IPS DF 6.9 (cell line): ENCODE measurements at regions not wholly inside any gene's neighbourhood (a gene's known extent, or its start where the extent isn't known, plus 50 kb on each side); places are given as distances from the start of the nearest gene placed in this dataset.

Source experiments
- DNase-seq: peaks from one replicate; pipeline ENCODE4 v3.0.0-alpha.2; 2013; ENCODE audit warnings: low read depth, low spot score
- H3K27ac ChIP-seq: one replicate; pipeline ENCODE4 v1.5.1; 2013; ENCODE audit warnings: low read length, control low read depth
- H3K27me3 ChIP-seq: 2 replicates; pipeline ENCODE4 v1.6.1; 2013; ENCODE audit warnings: mild to moderate bottlenecking, low read length; ENCODE audit not compliant: control insufficient read depth, insufficient read depth
- H3K36me3 ChIP-seq: 2 replicates; pipeline ENCODE4 v1.6.1; 2013; ENCODE audit warnings: low read length; ENCODE audit not compliant: control insufficient read depth, insufficient read depth
- H3K4me1 ChIP-seq: 2 replicates; pipeline ENCODE4 v1.6.1; 2013; ENCODE audit warnings: low read length; ENCODE audit not compliant: control insufficient read depth, insufficient read depth
- H3K4me3 ChIP-seq: 2 replicates; pipeline ENCODE4 v1.5.1; 2013; ENCODE audit warnings: mild to moderate bottlenecking, low read length
- H3K9me3 ChIP-seq: 2 replicates; pipeline ENCODE4 v1.6.1; 2013; ENCODE audit warnings: low read length, inconsistent platforms; ENCODE audit not compliant: control insufficient read depth, insufficient read depth
- whole genome bisulfite sequencing: extraction: QIAGEN DNeasy Blood & Tissue Kit; methylation state at CpG from one replicate; pipeline ENCODE4 v1.1.7; 2013; ENCODE audit warnings: mixed read lengths, missing lambda C conversion rate; ENCODE audit not compliant: insufficient read length, insufficient coverage; 5-methylcytosine and 5-hydroxymethylcytosine counted together

DNA sequence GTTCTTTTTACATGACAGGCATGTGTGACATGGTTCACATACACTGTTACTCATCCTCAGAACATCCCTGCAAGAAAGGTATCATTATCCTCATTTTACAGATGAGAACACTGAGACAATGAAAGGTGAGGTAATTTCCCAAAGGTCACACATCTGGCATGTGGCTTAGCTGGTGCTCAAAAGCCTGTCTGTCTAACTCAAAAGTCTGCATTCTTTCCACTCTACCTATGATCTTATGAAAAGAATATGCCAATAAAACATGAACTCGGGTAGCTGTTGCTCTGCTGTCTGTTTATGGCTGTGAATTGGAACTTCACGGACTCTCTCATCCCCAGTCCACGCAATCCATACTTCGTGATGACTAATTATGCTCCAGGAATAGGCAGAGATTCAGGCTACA lies 79.0 kb upstream of the ODAD2 start:
- WGBS, result no CpG with 5 or more reads among the region's 4 CpGs
- no peak for DNase-seq
- H3K4me1 ChIP-seq, result no peaks in the 10 kb centered on the region
- no peak overlapping the region for H3K27ac ChIP-seq
- H3K4me3 ChIP-seq, result no peak overlapping the region
- no peaks in the 10 kb centered on the region for H3K9me3 ChIP-seq
- H3K27me3 ChIP-seq, result no peaks in the 10 kb centered on the region
- H3K36me3 ChIP-seq, result no peaks in the 10 kb centered on the region

DNA sequence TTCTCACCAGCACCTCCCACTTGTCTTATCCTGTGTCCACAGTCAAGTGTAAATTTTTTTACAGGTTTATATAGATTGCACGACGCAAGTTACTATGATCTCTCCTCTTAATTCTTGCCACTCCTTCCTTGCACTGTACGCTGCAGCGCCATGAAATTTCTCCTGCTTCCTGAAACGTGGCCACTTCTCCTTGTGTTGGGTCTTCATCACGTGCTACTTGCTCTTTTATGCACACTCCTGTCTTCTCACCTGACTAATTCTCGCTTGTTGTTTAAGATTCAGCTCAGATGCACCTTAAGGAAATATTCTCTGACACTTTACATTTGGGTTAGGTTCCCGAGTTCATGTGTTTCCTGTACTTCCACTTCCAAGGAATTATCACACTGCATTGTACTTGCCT lies 76.5 kb upstream of the ODAD2 start:
- Histone ChIP-seq H3K27me3 (no peaks in the 10 kb centered on the region), H3K4me3 (no peak overlapping the region), H3K36me3 (no peaks in the 10 kb centered on the region), H3K4me1 (no peaks in the 10 kb centered on the region), H3K27ac (no peak overlapping the region), H3K9me3 (no peaks in the 10 kb centered on the region)
- no CpG with 5 or more reads among the region's 8 CpGs for WGBS
- no peak for DNase-seq

DNA sequence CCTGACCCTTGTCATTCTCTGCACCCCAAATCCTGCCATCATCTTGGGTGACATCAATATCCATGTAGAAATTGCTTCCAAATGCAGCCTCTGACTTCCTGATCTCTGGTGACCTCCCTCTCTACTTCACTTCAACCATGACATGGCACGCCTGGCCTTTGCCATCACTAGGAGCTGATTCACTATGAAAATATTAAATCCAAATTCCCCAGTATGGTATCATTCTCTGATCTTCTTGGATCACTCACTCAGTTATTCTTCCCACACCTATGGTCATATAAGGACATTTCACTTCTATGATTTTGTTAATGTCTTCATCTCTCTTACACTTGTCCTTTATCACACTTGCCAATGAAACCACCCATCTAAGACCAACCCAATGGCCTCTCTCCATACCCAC lies 73.7 kb upstream of the ODAD2 start:
- Histone ChIP-seq H3K27me3 (no peaks in the 10 kb centered on the region), H3K4me3 (no peak overlapping the region), H3K9me3 (no peaks in the 10 kb centered on the region), H3K27ac (no peak overlapping the region), H3K36me3 (no peaks in the 10 kb centered on the region), H3K4me1 (no peaks in the 10 kb centered on the region)
- no peak for DNase-seq
- no CpG with 5 or more reads among the region's 1 CpG for WGBS

DNA sequence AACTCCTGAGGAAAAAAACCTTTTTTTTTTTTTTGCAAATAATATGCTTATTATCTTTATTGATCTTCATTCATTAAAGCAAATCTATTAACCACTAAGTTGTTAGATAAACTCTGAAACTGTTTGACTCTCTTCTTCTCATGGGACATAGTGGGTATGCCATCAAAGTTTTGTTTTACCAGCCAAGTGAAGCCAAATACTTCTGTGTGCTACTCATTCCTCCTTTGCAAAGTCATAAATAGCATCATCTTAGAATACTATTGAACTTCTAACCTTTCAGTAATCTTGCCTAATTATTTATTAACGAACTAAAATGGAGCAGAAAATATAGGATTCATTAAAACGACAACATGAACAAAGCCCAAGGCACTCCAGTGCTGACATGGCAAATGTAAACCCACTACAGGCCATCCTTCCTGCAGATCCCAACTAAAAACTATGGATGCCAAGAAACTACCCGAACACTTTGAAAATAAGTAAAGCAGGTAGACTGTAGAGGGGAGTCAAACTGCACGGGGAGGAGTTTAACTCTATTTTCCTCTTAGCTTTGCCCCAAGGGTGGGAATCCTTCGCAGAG lies 61.2 kb upstream of the ODAD2 start:
- Histone ChIP-seq H3K4me1 (no peaks in the 10 kb centered on the region; the same call in 1 of the 2 replicates), H3K27ac (no peak overlapping the region), H3K4me3 (no peak overlapping the region), H3K27me3 (no peaks in the 10 kb centered on the region), H3K36me3 (no peaks in the 10 kb centered on the region), H3K9me3 (no peaks in the 10 kb centered on the region)
- DNase-seq, result no peak
- no CpG with 5 or more reads among the region's 5 CpGs for WGBS

DNA sequence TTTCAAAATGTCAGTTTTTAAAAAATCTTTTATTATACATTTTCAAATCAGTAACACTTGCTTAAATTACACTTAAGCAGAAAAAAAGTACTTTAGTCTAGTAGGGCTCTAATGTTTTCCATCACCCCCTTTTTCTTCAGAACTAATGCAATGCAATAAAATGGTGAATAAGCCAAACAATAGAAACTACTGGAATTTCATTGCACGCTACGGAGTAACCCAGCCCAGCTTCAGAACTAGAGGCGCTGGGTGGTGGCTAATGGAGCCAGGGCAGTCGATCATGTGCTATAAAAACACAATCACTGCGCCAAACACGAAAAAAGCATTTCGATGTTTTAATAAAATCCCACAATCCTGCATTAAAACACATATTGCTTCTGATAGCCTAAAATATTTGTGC lies 59.9 kb upstream of the ODAD2 start:
- DNase-seq, result no peak
- H3K27me3 ChIP-seq, result no peaks in the 10 kb centered on the region
- no peaks in the 10 kb centered on the region; the same call in 1 of the 2 replicates for H3K4me1 ChIP-seq
- WGBS, result no CpG with 5 or more reads among the region's 7 CpGs
- H3K9me3 ChIP-seq, result no peaks in the 10 kb centered on the region
- H3K27ac ChIP-seq, result no peak overlapping the region
- H3K36me3 ChIP-seq, result no peaks in the 10 kb centered on the region
- no peak overlapping the region for H3K4me3 ChIP-seq

DNA sequence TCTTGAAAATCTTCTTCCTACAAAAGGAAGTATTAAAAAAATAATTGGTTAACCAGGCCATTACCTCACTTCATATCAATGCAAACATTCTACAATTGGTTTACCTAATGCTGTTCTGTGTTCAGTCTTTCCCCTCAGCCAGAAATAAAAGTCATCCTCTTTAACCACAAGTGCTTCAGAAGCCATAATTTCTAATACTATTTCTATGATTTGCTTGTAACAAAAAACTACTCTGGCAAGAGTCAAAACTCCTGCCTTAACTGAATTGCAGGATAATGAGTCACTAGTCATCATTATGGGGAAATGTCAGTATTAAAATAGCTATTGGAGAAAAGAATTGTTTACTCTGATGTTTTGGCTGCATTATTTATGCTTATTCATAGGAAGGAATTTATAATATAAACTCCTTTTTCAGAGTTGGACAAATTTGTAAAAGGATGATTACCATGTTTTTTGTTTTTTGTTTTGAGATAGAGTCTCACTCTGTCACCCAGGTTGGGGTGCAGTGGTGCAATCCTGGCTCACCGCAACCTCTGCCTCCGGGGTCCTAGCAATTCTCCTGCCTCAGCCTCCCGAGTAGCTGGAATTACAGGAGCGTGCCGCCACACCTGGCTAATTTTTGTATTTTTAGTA lies 55.5 kb upstream of the ODAD2 start:
- WGBS, result no CpG with 5 or more reads among the region's 5 CpGs
- Histone ChIP-seq H3K4me3 (no peak overlapping the region), H3K27ac (no peak overlapping the region), H3K4me1 (no peaks in the 10 kb centered on the region), H3K9me3 (no peaks in the 10 kb centered on the region), H3K27me3 (no peaks in the 10 kb centered on the region), H3K36me3 (no peaks in the 10 kb centered on the region)
- no peak for DNase-seq

DNA sequence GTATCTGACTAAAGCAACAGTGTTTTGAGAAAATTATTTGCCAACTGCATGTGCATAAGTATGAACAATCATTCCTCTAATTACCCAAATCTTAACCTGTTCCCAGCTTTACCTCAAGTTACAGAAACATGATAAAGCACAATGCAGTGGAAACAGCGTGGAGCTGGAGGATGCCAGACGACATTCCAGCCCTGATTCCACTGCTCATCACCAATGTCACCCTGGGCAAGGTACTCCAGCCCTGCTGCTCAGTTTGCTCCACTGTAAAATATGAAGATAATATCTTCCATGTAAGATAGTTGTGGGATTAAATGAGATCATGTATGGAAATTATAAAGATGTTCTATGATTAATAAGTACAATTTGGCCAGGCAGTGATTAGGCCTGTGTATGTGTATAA lies 50.4 kb upstream of the ODAD2 start:
- Histone ChIP-seq H3K36me3 (no peaks in the 10 kb centered on the region), H3K27me3 (no peaks in the 10 kb centered on the region), H3K9me3 (no peaks in the 10 kb centered on the region), H3K27ac (no peak overlapping the region), H3K4me3 (no peak overlapping the region), H3K4me1 (no peaks in the 10 kb centered on the region)
- no CpG with 5 or more reads among the region's 2 CpGs for WGBS
- no peak for DNase-seq
